ENCODE measurements at regions not wholly inside any gene's neighbourhood (a gene's known extent, or its start where the extent isn't known, plus 50 kb on each side); places are given as distances from the start of the nearest gene placed in this dataset.

DNA sequence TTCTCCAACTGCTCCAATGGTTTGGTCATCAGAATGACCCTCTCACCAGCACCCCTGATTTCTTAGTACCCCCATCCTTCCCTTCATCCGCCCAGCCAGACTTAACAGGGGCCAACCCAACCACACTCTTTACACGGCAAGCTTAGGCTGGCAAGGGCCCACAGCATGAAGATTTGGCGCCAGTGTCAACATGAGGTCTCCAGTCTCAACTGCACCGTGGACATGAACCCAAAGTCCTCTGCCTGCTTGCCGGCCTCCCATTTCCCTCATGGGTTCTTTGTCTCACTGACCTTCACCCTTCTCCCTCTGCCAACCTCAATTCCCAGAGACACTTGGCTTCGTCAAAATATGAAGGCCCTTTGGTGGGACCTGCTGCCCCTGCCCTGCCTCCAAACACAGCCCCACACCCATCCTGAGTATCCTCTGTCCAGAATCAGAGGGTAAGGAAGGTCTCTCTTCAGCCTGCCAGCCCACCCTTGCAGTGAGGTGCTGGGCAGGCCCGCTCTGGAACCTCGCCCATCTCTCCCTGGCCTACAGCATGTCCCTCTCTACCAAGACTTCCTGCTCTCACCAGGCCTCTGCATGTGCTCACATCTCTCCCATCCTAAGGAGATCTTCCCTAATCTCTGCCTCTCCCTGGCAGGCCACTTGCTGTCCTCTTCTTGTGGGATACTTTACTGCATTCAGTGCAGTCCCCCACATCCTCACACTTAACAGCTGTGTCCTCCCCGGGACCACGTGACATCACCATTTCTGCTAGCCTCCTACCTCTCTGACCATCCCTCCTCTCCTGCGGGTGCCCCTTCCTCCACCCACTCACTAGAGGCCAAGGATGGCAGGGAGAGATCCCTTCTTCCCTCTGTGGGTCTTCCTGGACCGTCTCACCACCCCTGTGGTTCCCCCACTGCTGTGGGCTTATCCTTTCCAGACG is 91.7 kb upstream of the ZMIZ1 start:
- peaks cover 42% of the 10 kb centered on the region for H3K4me1 ChIP-seq
- no peaks in the 10 kb centered on the region for H3K36me3 ChIP-seq
- WGBS = 85% methylated on average over 11 of the region's 13 CpGs
- H3K27ac ChIP-seq = peak overlapping the region; percentile 46
- H3K9me3 ChIP-seq = no peaks in the 10 kb centered on the region
- no peaks in the 10 kb centered on the region for H3K27me3 ChIP-seq
- no peak for DNase-seq (ENCODE audit: low spot score in 2 of 2)
- TF ChIP-seq, protein P1, sequence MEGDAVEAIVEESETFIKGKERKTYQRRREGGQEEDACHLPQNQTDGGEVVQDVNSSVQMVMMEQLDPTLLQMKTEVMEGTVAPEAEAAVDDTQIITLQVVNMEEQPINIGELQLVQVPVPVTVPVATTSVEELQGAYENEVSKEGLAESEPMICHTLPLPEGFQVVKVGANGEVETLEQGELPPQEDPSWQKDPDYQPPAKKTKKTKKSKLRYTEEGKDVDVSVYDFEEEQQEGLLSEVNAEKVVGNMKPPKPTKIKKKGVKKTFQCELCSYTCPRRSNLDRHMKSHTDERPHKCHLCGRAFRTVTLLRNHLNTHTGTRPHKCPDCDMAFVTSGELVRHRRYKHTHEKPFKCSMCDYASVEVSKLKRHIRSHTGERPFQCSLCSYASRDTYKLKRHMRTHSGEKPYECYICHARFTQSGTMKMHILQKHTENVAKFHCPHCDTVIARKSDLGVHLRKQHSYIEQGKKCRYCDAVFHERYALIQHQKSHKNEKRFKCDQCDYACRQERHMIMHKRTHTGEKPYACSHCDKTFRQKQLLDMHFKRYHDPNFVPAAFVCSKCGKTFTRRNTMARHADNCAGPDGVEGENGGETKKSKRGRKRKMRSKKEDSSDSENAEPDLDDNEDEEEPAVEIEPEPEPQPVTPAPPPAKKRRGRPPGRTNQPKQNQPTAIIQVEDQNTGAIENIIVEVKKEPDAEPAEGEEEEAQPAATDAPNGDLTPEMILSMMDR (IDR thresholded peaks at IDR 0.05) = no peak
- TF ChIP-seq EP300 (IDR thresholded peaks at IDR 0.05) (no peak), POLR2AphosphoS5 (IDR thresholded peaks at IDR 0.05) (no peak), POLR2A (IDR thresholded peaks at IDR 0.05) (no peak)
- H3K4me3 ChIP-seq = no peak overlapping the region

GRCh38 chr10:78979938-78980337 is 88.8 kb upstream of the ZMIZ1 start:
- Histone ChIP-seq H3K27ac (no peak overlapping the region), H3K4me1 (peaks cover 17% of the 10 kb centered on the region), H3K9me3 (no peaks in the 10 kb centered on the region), H3K4me3 (no peak overlapping the region), H3K36me3 (no peaks in the 10 kb centered on the region), H3K27me3 (no peaks in the 10 kb centered on the region)
- 80% methylated on average over 7 of the region's 7 CpGs for WGBS
- no peak for DNase-seq (ENCODE audit: low spot score in 2 of 2)
- TF ChIP-seq, protein P1 (IDR thresholded peaks at IDR 0.05) = no peak
- no peak for TF ChIP-seq POLR2A (IDR thresholded peaks at IDR 0.05)
- no peak for TF ChIP-seq POLR2AphosphoS5 (IDR thresholded peaks at IDR 0.05)
- no peak for TF ChIP-seq EP300 (IDR thresholded peaks at IDR 0.05)

- Histone ChIP-seq H3K27me3 (no peaks in the 10 kb centered on the region), H3K4me1 (peaks cover 14% of the 10 kb centered on the region), H3K36me3 (no peaks in the 10 kb centered on the region), H3K4me3 (no peak overlapping the region), H3K9me3 (no peaks in the 10 kb centered on the region), H3K27ac (no peak overlapping the region)
- no peak for DNase-seq (ENCODE audit: low spot score in 2 of 2)
- TF ChIP-seq POLR2A (IDR thresholded peaks at IDR 0.05) = no peak
- TF ChIP-seq POLR2AphosphoS5 (IDR thresholded peaks at IDR 0.05) = no peak
- no peak for TF ChIP-seq EP300 (IDR thresholded peaks at IDR 0.05)
- TF ChIP-seq, protein P1 (IDR thresholded peaks at IDR 0.05) = no peak
- WGBS = 91% methylated on average over 9 of the region's 9 CpGs
Measured at GRCh38 chr10:78980354-78980753, 88.4 kb upstream of the ZMIZ1 start.

DNA sequence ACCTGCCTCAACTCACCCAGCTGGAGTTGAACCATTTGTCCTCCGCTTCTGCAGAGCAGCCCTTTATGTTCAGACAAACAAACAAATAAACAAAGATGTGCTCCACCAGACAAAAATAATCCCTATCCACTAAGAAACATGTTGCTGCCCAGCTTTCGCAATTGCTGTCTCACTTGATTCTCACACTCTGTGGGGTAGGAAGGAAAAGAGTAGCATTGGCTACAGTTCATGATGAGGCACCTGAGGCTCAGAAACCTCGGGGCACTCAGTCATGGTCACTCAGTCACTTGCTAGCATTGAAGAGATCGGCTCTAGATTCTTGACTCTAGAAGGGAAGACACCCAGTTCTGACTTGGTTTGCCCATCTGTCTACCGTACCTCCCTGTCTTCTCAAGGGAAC is 88.0 kb upstream of the ZMIZ1 start:
- Histone ChIP-seq H3K9me3 (no peaks in the 10 kb centered on the region), H3K4me3 (no peak overlapping the region), H3K27me3 (no peaks in the 10 kb centered on the region), H3K36me3 (no peaks in the 10 kb centered on the region), H3K4me1 (peaks cover 14% of the 10 kb centered on the region), H3K27ac (no peak overlapping the region)
- no peak for DNase-seq (ENCODE audit: low spot score in 2 of 2)
- WGBS = 85% methylated on average over 5 of the region's 5 CpGs
- TF ChIP-seq EP300 (IDR thresholded peaks at IDR 0.05) (no peak), POLR2A (IDR thresholded peaks at IDR 0.05) (no peak), POLR2AphosphoS5 (IDR thresholded peaks at IDR 0.05) (no peak)
- TF ChIP-seq, protein P1 (IDR thresholded peaks at IDR 0.05) = no peak

- no peak for TF ChIP-seq EP300 (IDR thresholded peaks at IDR 0.05)
- no peak for TF ChIP-seq POLR2A (IDR thresholded peaks at IDR 0.05)
- TF ChIP-seq POLR2AphosphoS5 (IDR thresholded peaks at IDR 0.05) = no peak
- TF ChIP-seq, protein P1 (IDR thresholded peaks at IDR 0.05) = no peak
- no peaks in the 10 kb centered on the region for H3K36me3 ChIP-seq
- H3K4me3 ChIP-seq = no peak overlapping the region
- H3K27me3 ChIP-seq = no peaks in the 10 kb centered on the region
- no peaks in the 10 kb centered on the region for H3K9me3 ChIP-seq
- H3K4me1 ChIP-seq = peaks cover 14% of the 10 kb centered on the region
- no peak for DNase-seq (ENCODE audit: low spot score in 2 of 2)
- no peak overlapping the region for H3K27ac ChIP-seq
- WGBS = 88% methylated on average over 4 of the region's 6 CpGs
Measured at GRCh38 chr10:78981257-78981969, 87.4 kb upstream of the ZMIZ1 start.

Measured in suprapubic skin (tissue), 4 donors.